ENCODE measurements at regions not wholly inside any gene's neighbourhood (a gene's known extent, or its start where the extent isn't known, plus 50 kb on each side); places are given as distances from the start of the nearest gene placed in this dataset.
"Not testable (repeated sequence)": the region's sequence is repeated elsewhere in the genome, so short reads cannot be mapped to it uniquely, and the experiment has no call there.

- DNase-seq (ENCODE audit: low read depth) = no peak
Measured at GRCh38 chr1:173257805-173258204, 50.7 kb upstream of the TNFSF4 start.

- no peak for DNase-seq (ENCODE audit: low read depth)
Measured at GRCh38 chr1:173258479-173259264, 51.5 kb upstream of the TNFSF4 start.

GRCh38 chr1:173260329-173260728 lies 53.2 kb upstream of the TNFSF4 start:
- DNase-seq (ENCODE audit: low read depth) = not testable (repeated sequence)

- no peak for DNase-seq (ENCODE audit: low read depth)
Measured at GRCh38 chr1:173266841-173267240, 59.7 kb upstream of the TNFSF4 start.

- no peak for DNase-seq (ENCODE audit: low read depth)
Measured at GRCh38 chr1:173267453-173267945, 60.4 kb upstream of the TNFSF4 start.

GRCh38 chr1:173268261-173268660 lies 61.1 kb upstream of the TNFSF4 start:
- no peak for DNase-seq (ENCODE audit: low read depth)

GRCh38 chr1:173268786-173269277 lies 61.7 kb upstream of the TNFSF4 start:
- no peak for DNase-seq (ENCODE audit: low read depth)

- DNase-seq (ENCODE audit: low read depth) = no peak
Measured at GRCh38 chr1:173269490-173270230, 62.5 kb upstream of the TNFSF4 start.

- DNase-seq (ENCODE audit: low read depth) = no peak
Measured at GRCh38 chr1:173270243-173270642, 63.1 kb upstream of the TNFSF4 start.

- DNase-seq (ENCODE audit: low read depth) = not testable (repeated sequence)
Measured at GRCh38 chr1:173271021-173271420, 63.9 kb upstream of the TNFSF4 start.

- DNase-seq (ENCODE audit: low read depth) = no peak
Measured at GRCh38 chr1:173275496-173275895, 68.4 kb upstream of the TNFSF4 start.

GRCh38 chr1:173276922-173277800 lies 70.0 kb upstream of the TNFSF4 start:
- no peak for DNase-seq (ENCODE audit: low read depth)

GRCh38 chr1:173280899-173281660 lies 73.9 kb upstream of the TNFSF4 start:
- no peak for DNase-seq (ENCODE audit: low read depth)

- no peak for DNase-seq (ENCODE audit: low read depth)
Measured at GRCh38 chr1:173285048-173285447, 77.9 kb upstream of the TNFSF4 start.

- DNase-seq (ENCODE audit: low read depth) = no peak
Measured at GRCh38 chr1:173287785-173288184, 80.7 kb upstream of the TNFSF4 start.

GRCh38 chr1:173293756-173294155 lies 86.6 kb upstream of the TNFSF4 start:
- DNase-seq (ENCODE audit: low read depth) = no peak

- no peak for DNase-seq (ENCODE audit: low read depth)
Measured at GRCh38 chr1:173294843-173295242, 87.7 kb upstream of the TNFSF4 start.

GRCh38 chr1:173295391-173295790 lies 88.3 kb upstream of the TNFSF4 start:
- no peak for DNase-seq (ENCODE audit: low read depth)

- no peak for DNase-seq (ENCODE audit: low read depth)
Measured at GRCh38 chr1:173295995-173296394, 88.9 kb upstream of the TNFSF4 start.

- DNase-seq (ENCODE audit: low read depth) = no peak
Measured at GRCh38 chr1:173297798-173298391, 90.8 kb upstream of the TNFSF4 start.
